SH-SY5Y (cell line): ENCODE measurements at regions not wholly inside any gene's neighbourhood (a gene's known extent, or its start where the extent isn't known, plus 50 kb on each side); places are given as distances from the start of the nearest gene placed in this dataset.

Experiments used
- GATA2 ChIP-seq: IDR thresholded peaks from 2 replicates; pipeline ENCODE4 v1.6.1; 2011; ENCODE audit warnings: mild to moderate bottlenecking, low read depth, low read length
- GATA3 ChIP-seq: IDR thresholded peaks from 2 replicates; pipeline ENCODE4 v1.6.1; 2011; ENCODE audit warnings: low read depth, mild to moderate bottlenecking, low read length, moderate library complexity

- TF ChIP-seq GATA3 (no peak), GATA2 (no peak)
Observed at GRCh38 chr7:149607683-149608082, 110.1 kb upstream of the ZNF746 start.
